ENCODE measurements at regions not wholly inside any gene's neighbourhood (a gene's known extent, or its start where the extent isn't known, plus 50 kb on each side); places are given as distances from the start of the nearest gene placed in this dataset.

GRCh38 chr3:89806166-89806565 lies 698.7 kb downstream of the EPHA3 start:
- ChIA-PET POLR2A (no interaction called here), CTCF (no interaction called here)
- no peak overlapping the region for H3K27ac Mint-ChIP-seq
- no peak for ATAC-seq
- H3K4me1 Mint-ChIP-seq, result peaks cover 11% of the 10 kb centered on the region
- TF ChIP-seq ZNF416 (CRISPR knock-in tag; IDR thresholded peaks at IDR 0.05), result no peak
- no peak for TF ChIP-seq PREB (CRISPR knock-in tag; IDR thresholded peaks at IDR 0.05; ENCODE audit: borderline replicate concordance)
- no peak for TF ChIP-seq MXD4 (CRISPR knock-in tag; IDR thresholded peaks at IDR 0.05; ENCODE audit: borderline replicate concordance)
- TF ChIP-seq ETV6 (CRISPR knock-in tag; IDR thresholded peaks at IDR 0.05), result no peak
- no peak for TF ChIP-seq TCF7 (CRISPR knock-in tag; IDR thresholded peaks at IDR 0.05; ENCODE audit: low read depth)
- TF ChIP-seq ZNF263 (CRISPR knock-in tag; IDR thresholded peaks at IDR 0.05; ENCODE audit: low read depth), result no peak
- TF ChIP-seq USF2 (CRISPR knock-in tag; IDR thresholded peaks at IDR 0.05), result no peak
- TF ChIP-seq E2F4 (CRISPR knock-in tag; IDR thresholded peaks at IDR 0.05; ENCODE audit: borderline replicate concordance, low read depth), result no peak
- no peak for TF ChIP-seq ATF3 (CRISPR knock-in tag; conservative IDR thresholded peaks at IDR 0.05)
- TF ChIP-seq ERG (CRISPR knock-in tag; IDR thresholded peaks at IDR 0.05), result no peak
- TF ChIP-seq OVOL2 (CRISPR knock-in tag; IDR thresholded peaks at IDR 0.05; ENCODE audit: borderline replicate concordance), result no peak
- no peak for TF ChIP-seq MYBL2 (CRISPR knock-in tag; IDR thresholded peaks at IDR 0.05)
- TF ChIP-seq ZNF121 (CRISPR knock-in tag; IDR thresholded peaks at IDR 0.05), result no peak
- TF ChIP-seq SMAD3 (CRISPR knock-in tag; IDR thresholded peaks at IDR 0.05; ENCODE audit: borderline replicate concordance), result no peak
- TF ChIP-seq E2F1 (CRISPR knock-in tag; IDR thresholded peaks at IDR 0.05), result no peak
- TF ChIP-seq ATF2 (CRISPR knock-in tag; IDR thresholded peaks at IDR 0.05; ENCODE audit: borderline replicate concordance, low read depth), result no peak
- no peak for TF ChIP-seq ZSCAN18 (CRISPR knock-in tag; IDR thresholded peaks at IDR 0.05)
- TF ChIP-seq CTCF (IDR thresholded peaks at IDR 0.05), result no peak
- DNase-seq (ENCODE audit: low spot score), result no peak
- no peak overlapping the region for H3K4me3 Mint-ChIP-seq
- peaks cover 23% of the 10 kb centered on the region for H3K9me3 Mint-ChIP-seq
- H3K36me3 Mint-ChIP-seq, result peaks cover 20% of the 10 kb centered on the region
- no peaks in the 10 kb centered on the region for H3K27me3 Mint-ChIP-seq (ENCODE audit: low read depth)

Data from WTC11 (cell line).